ENCODE measurements at regions not wholly inside any gene's neighbourhood (a gene's known extent, or its start where the extent isn't known, plus 50 kb on each side); places are given as distances from the start of the nearest gene placed in this dataset.

- no peaks in the 10 kb centered on the region for H3K9me3 Mint-ChIP-seq
- H2AFZ ChIP-seq (ENCODE audit: low read length): no peak overlapping the region
- no peak overlapping the region for H2BK15ac ChIP-seq (ENCODE audit: low read depth, low read length)
- H3K23me2 ChIP-seq (ENCODE audit: insufficient read length, low read depth, low read length, poor library complexity, severe bottlenecking): no peaks in the 10 kb centered on the region
- no peak overlapping the region for H3T11ph ChIP-seq (ENCODE audit: low read length)
- no peaks in the 10 kb centered on the region for H3K4me1 Mint-ChIP-seq
- H2BK20ac ChIP-seq (ENCODE audit: low read depth, low read length, poor library complexity, severe bottlenecking): no peak overlapping the region
- no CpG with 5 or more reads among the region's 2 CpGs for WGBS (ENCODE audit: extremely low coverage, insufficient read length, low lambda C conversion rate)
- no peak overlapping the region for H2BK12ac ChIP-seq (ENCODE audit: insufficient read length, low read depth, low read length)
- no peak overlapping the region for H3K56ac ChIP-seq (ENCODE audit: insufficient read length, low read depth, low read length)
- no peak overlapping the region for H3K9ac ChIP-seq (ENCODE audit: extremely low read depth, insufficient read length, low read length)
- H3K4me1 ChIP-seq (ENCODE audit: insufficient read depth, low read length): no peaks in the 10 kb centered on the region
- no peaks in the 10 kb centered on the region for H3K79me1 ChIP-seq (ENCODE audit: insufficient read depth, low read depth, low read length, poor library complexity, severe bottlenecking)
- no peak overlapping the region for H4K91ac ChIP-seq (ENCODE audit: insufficient read length, low read depth, low read length)
- no peak for TF ChIP-seq CTCF (conservative IDR thresholded peaks at IDR 0.05)
- H3K4me3 Mint-ChIP-seq: no peak overlapping the region
- no peaks in the 10 kb centered on the region for H3K27me3 Mint-ChIP-seq (ENCODE audit: low read depth)
- H3K4me2 ChIP-seq (ENCODE audit: insufficient read depth, insufficient read length, low read length): no peak overlapping the region
- H3K4ac ChIP-seq (ENCODE audit: low read depth, low read length): no peak overlapping the region
- H4K8ac ChIP-seq (replicated peaks; ENCODE audit: insufficient read length, low read depth, low read length): no peak overlapping the region
- no peak overlapping the region for H2BK120ac ChIP-seq (ENCODE audit: low read depth, low read length, poor library complexity, severe bottlenecking)
- no peak overlapping the region for H2BK5ac ChIP-seq (ENCODE audit: insufficient read length, low read length)
- H2AK5ac ChIP-seq (ENCODE audit: insufficient read length, low read length): no peak overlapping the region
- H3K36me3 Mint-ChIP-seq (ENCODE audit: insufficient read depth in 1 of 3, low read depth in 3 of 3): no peaks in the 10 kb centered on the region
- H3K27ac ChIP-seq (ENCODE audit: insufficient read length, low read depth, low read length): no peak overlapping the region
- no peaks in the 10 kb centered on the region for H3K79me2 ChIP-seq (ENCODE audit: insufficient read depth, low read length)
- H3K23ac ChIP-seq (ENCODE audit: insufficient read length, low read depth, low read length): no peak overlapping the region
- no peak overlapping the region; a peak in 1 of 7 replicates for H3K27ac Mint-ChIP-seq
- no peak overlapping the region for H3K18ac ChIP-seq (ENCODE audit: insufficient read length, low read depth, low read length)
- H3K9me3 ChIP-seq (ENCODE audit: control insufficient read depth, low read depth, low read length): no peaks in the 10 kb centered on the region
- no peak overlapping the region for H3K14ac ChIP-seq (ENCODE audit: insufficient read depth, low read length)
- H4K20me1 ChIP-seq (ENCODE audit: control insufficient read depth, insufficient read depth, insufficient read length): no peaks in the 10 kb centered on the region
- H4K5ac ChIP-seq (ENCODE audit: insufficient read length, low read depth, low read length): no peak overlapping the region
- H3K27me3 ChIP-seq (ENCODE audit: insufficient read depth, low read length): no peaks in the 10 kb centered on the region
- no peak for DNase-seq
Measured at GRCh38 chr7:114190387-114190786, 224.2 kb upstream of the FOXP2 start.
